ENCODE measurements at regions not wholly inside any gene's neighbourhood (a gene's known extent, or its start where the extent isn't known, plus 50 kb on each side); places are given as distances from the start of the nearest gene placed in this dataset.
"Not testable (repeated sequence)": the region's sequence is repeated elsewhere in the genome, so short reads cannot be mapped to it uniquely, and the experiment has no call there.

DNA sequence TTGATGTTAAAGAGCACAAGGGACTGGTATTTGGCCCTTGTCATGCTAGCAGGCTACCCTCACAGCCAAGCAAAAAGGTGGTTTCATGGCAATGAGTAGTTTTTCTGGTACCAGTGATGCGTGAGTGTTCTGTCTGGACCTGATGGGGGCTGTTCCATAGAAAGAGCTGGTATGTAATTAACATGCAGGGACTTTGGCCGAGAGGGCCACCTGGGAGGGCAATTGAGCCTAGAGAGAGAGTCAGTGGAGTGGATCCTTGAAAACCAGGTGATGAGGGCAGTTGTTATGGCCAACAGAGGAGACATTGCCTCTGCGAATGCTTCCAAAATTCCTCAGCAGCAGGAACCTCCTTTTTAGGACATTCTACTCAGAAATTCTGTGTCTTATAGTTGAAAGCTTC, 383.3 kb downstream of the PSAT1 start:
- Mint-ChIP-seq H3K27me3 (no peaks in the 10 kb centered on the region), H3K27ac (no peak overlapping the region), H3K9me3 (ENCODE audit: low read depth) (no peaks in the 10 kb centered on the region), H3K36me3 (ENCODE audit: low read depth) (no peaks in the 10 kb centered on the region), H3K4me1 (no peaks in the 10 kb centered on the region), H3K4me3 (no peak overlapping the region)
- ATAC-seq (no peak), DNase-seq (no peak)
- ChIA-PET CTCF (no interaction called here), POLR2A (no interaction called here)
- intact Hi-C loops (cut with DNase I, micrococcal nuclease): no loop called here

DNA sequence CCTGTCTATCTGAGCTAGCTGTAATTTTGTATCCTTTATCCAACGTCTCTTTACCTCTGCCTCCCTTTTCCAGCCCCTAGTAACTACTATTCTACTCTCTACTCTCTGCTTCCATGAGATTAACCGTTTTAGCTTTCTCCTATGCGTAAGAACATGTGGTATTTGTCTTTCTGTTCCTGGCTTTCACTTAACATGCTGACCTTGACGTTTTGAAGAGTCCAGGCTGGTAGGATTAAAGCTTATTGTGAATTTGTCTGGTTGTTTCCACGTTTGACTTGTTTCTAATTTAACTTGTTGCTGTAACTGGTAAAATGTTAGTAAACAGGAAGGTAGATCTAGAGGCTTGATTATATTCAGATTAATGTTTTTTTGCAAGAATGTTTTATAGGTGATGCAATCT, 385.3 kb downstream of the PSAT1 start:
- POLR2A ChIA-PET: no interaction called here
- intact Hi-C loops (cut with DNase I, micrococcal nuclease): no loop called here
- Mint-ChIP-seq H3K27me3 (no peaks in the 10 kb centered on the region), H3K27ac (no peak overlapping the region), H3K36me3 (ENCODE audit: low read depth) (no peaks in the 10 kb centered on the region), H3K9me3 (ENCODE audit: low read depth) (no peaks in the 10 kb centered on the region), H3K4me3 (no peak overlapping the region), H3K4me1 (no peaks in the 10 kb centered on the region)
- DNase-seq: no peak
- CTCF ChIA-PET: no interaction called here
- no peak for ATAC-seq

DNA sequence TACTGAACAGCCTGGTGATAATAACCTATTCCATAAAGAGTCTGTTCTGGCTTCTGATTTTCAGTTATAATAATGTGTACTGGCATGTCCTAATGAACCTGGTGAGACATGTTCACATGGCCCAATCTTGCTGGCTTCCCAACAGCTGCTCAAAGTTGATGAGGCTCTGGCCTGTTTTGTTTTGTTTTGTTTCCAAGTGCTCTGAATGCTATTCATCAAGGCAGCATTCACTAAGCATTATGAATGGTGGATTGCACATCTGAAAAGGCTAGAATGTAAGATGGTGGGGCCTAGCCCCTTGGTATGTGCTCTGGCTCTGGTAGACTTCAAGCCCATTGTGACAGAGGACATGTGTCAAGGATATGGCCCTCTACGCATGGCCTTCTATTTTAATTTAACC, 388.5 kb downstream of the PSAT1 start:
- H3K27me3 Mint-ChIP-seq: peaks cover 2% of the 10 kb centered on the region
- ChIA-PET POLR2A (no interaction called here), CTCF (no interaction called here)
- DNase-seq (no peak), ATAC-seq (no peak)
- H3K36me3 Mint-ChIP-seq (ENCODE audit: low read depth): no peaks in the 10 kb centered on the region
- H3K27ac Mint-ChIP-seq: no peak overlapping the region
- no peak overlapping the region for H3K4me3 Mint-ChIP-seq
- intact Hi-C loops (cut with DNase I, micrococcal nuclease): no loop called here
- H3K4me1 Mint-ChIP-seq: no peaks in the 10 kb centered on the region
- H3K9me3 Mint-ChIP-seq (ENCODE audit: low read depth): no peaks in the 10 kb centered on the region

DNA sequence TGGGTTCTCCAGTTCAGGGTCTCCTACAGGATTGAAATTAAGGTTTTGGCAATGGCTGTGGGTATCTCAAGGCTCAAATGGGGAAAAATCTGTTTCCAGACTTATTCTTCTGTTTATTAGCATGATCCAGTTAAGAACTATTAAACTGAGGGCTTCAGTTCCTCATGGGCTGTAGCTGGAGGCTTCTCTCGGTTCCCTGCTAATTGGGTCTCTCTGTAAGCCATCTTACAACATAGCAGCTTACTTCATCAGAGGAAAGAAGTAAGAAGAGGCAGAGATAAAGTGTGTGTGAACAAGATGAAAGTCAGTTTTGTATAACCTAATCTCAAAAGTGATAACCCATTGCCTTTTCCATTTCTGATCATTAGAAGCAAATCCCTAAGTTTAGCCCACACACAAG, 391.9 kb downstream of the PSAT1 start:
- Mint-ChIP-seq H3K27ac (no peak overlapping the region), H3K36me3 (ENCODE audit: low read depth) (no peaks in the 10 kb centered on the region), H3K9me3 (ENCODE audit: low read depth) (no peaks in the 10 kb centered on the region), H3K4me1 (no peaks in the 10 kb centered on the region), H3K4me3 (no peak overlapping the region), H3K27me3 (peaks cover 8% of the 10 kb centered on the region)
- ATAC-seq (no peak), DNase-seq (no peak)
- intact Hi-C loops (cut with DNase I, micrococcal nuclease): no loop called here
- ChIA-PET CTCF (no interaction called here), POLR2A (no interaction called here)

DNA sequence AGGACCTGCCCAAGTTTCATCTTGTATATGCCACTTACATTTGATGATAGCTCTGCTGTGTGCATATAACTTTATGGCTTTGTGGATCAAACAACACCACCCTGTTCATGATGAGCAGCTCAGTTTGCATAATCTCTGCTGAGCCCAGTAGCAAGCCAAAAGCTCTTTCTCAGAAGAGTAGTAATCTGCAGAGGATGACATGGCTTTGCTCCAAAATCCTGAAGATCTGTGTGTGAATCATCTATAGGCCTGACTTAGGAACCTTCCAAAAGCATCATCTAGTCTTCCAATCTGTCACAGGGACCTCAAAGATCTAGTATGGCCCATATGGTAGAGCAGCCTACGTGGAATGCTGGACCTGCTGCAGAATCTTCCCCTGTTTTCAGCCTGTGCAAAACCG, 394.6 kb downstream of the PSAT1 start:
- intact Hi-C loops (cut with DNase I, micrococcal nuclease): no loop called here
- no peak overlapping the region for H3K27ac Mint-ChIP-seq
- H3K36me3 Mint-ChIP-seq (ENCODE audit: low read depth): no peaks in the 10 kb centered on the region
- ATAC-seq (no peak), DNase-seq (no peak)
- H3K27me3 Mint-ChIP-seq: peaks cover 10% of the 10 kb centered on the region
- ChIA-PET POLR2A (no interaction called here), CTCF (no interaction called here)
- H3K9me3 Mint-ChIP-seq (ENCODE audit: low read depth): no peaks in the 10 kb centered on the region
- H3K4me1 Mint-ChIP-seq: no peaks in the 10 kb centered on the region
- no peak overlapping the region for H3K4me3 Mint-ChIP-seq

DNA sequence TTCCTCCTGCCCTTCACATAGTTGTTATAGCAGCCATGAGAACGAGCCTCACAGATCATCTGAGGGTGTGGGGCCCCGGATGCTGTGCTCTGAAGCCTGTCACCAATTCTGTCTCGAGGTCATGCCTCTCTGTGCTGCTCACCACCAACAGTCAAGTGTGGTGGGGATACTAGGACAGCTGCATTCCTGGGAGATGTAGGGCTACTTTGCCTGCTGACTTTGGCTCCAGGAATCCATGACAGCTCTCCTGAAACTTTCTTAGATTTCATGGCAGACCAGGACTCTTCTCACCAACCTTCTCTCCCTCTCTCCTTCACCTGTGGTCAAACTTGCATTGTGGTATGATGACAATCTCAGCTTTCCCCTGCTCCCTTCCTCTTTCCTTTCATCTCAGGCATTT, 395.9 kb downstream of the PSAT1 start:
- DNase-seq: no peak
- intact Hi-C loops (cut with DNase I, micrococcal nuclease): no loop called here
- Mint-ChIP-seq H3K4me1 (no peaks in the 10 kb centered on the region), H3K27me3 (peaks cover 10% of the 10 kb centered on the region), H3K36me3 (ENCODE audit: low read depth) (no peaks in the 10 kb centered on the region), H3K4me3 (no peak overlapping the region), H3K9me3 (ENCODE audit: low read depth) (no peaks in the 10 kb centered on the region), H3K27ac (no peak overlapping the region)
- POLR2A ChIA-PET: no interaction called here
- ATAC-seq: no peak
- CTCF ChIA-PET: no interaction called here

DNA sequence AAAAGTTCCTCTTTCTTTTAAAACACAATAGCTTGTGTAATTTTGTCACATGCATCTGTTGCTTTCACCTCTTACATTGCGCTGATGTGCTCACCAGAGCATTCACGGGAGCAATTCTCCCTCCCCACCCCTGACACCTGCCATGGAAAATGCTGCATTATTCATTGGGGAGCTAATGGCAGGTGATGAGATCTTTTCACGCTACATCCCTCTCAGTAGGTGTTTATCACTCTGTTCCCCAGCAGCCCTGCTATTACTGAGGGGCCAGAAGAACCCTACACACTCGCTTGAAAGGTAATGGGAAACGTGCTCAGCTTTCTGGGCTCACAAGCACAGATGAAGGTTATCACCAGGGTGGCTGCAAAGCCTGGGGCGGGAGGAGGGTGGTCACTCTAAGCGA, 398.0 kb downstream of the PSAT1 start:
- Mint-ChIP-seq H3K27ac (no peak overlapping the region), H3K36me3 (ENCODE audit: low read depth) (no peaks in the 10 kb centered on the region), H3K4me1 (no peaks in the 10 kb centered on the region), H3K9me3 (ENCODE audit: low read depth) (no peaks in the 10 kb centered on the region), H3K27me3 (peaks cover 9% of the 10 kb centered on the region), H3K4me3 (no peak overlapping the region)
- ChIA-PET POLR2A (no interaction called here), CTCF (interaction anchor here (1.2 kb wide), 1 partner anchor 11 kb away, joined by 3 read pairs; no protein-coding TSS in a partner anchor)
- intact Hi-C loops (cut with DNase I, micrococcal nuclease): no loop called here
- DNase-seq (no peak), ATAC-seq (no peak)

DNA sequence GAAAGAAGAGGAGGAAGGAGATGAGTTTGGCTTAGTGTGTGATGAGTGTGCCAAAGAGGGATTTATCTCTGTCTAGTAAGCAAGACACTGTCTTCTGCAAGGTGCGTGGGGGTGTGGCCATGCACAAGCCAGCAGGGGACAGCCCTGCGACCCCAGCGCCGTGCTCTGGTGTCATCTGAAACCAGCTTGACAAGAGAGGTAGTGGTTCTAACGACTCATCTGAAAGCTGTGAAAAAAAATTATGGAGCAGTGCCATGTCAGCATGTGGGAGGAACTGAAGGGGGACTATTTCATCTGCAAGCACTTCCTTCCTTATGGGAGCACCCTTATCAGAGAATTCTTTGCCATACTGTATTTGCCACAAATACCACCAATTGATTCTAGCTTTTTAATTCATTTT, 398.6 kb downstream of the PSAT1 start:
- no peak overlapping the region for H3K27ac Mint-ChIP-seq
- POLR2A ChIA-PET: no interaction called here
- H3K27me3 Mint-ChIP-seq: peaks cover 9% of the 10 kb centered on the region
- ATAC-seq (no peak), DNase-seq (no peak)
- CTCF ChIA-PET: interaction anchor here (1.2 kb wide), 1 partner anchor 11 kb away, joined by 3 read pairs; no protein-coding TSS in a partner anchor
- intact Hi-C loops (cut with DNase I, micrococcal nuclease): no loop called here
- no peaks in the 10 kb centered on the region for H3K9me3 Mint-ChIP-seq (ENCODE audit: low read depth)
- H3K4me1 Mint-ChIP-seq: no peaks in the 10 kb centered on the region
- no peak overlapping the region for H3K4me3 Mint-ChIP-seq
- H3K36me3 Mint-ChIP-seq (ENCODE audit: low read depth): no peaks in the 10 kb centered on the region

DNA sequence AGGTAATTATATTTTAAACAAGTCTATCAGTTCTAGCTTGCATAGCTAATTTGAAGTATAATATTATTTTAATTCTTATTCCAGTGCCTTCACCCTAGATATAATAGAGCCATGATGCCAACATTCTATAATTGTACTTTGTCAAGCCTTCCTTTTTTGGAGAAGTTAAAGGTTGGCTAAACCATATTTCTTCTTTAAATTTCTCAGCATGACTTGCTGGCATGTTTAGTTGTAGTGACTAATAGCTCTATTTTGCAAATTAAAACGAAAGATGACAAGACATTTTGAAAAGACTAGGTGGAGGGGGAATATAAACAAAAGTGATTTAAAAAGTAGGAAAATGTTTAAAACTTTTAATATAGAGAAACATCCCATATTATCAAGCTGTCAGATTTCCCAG, 400.7 kb downstream of the PSAT1 start:
- Mint-ChIP-seq H3K4me3 (no peak overlapping the region), H3K27me3 (peaks cover 8% of the 10 kb centered on the region), H3K4me1 (no peaks in the 10 kb centered on the region), H3K36me3 (ENCODE audit: low read depth) (no peaks in the 10 kb centered on the region), H3K9me3 (ENCODE audit: low read depth) (no peaks in the 10 kb centered on the region), H3K27ac (no peak overlapping the region)
- POLR2A ChIA-PET: no interaction called here
- CTCF ChIA-PET: no interaction called here
- ATAC-seq: no peak
- DNase-seq: no peak
- intact Hi-C loops (cut with DNase I, micrococcal nuclease): no loop called here

DNA sequence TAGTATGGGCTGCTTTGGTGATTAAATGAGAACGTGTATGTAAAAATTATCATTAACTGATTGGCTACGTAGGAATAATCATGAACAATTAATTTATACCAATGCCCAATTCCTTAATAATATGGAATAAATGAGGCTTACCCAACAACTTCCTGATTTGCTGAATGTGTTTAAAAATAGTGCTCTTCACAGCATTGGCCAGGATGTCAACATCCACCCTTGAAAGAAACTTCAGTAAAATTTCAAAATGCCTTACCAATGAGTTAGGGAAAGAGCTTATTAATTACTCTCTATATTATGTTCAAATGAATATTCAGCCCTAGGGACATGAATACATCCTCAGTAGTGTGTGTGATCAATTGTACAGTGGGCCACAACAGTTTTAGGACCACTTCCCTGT, 401.4 kb downstream of the PSAT1 start:
- Mint-ChIP-seq H3K27me3 (peaks cover 6% of the 10 kb centered on the region), H3K4me3 (no peak overlapping the region), H3K4me1 (no peaks in the 10 kb centered on the region), H3K36me3 (ENCODE audit: low read depth) (no peaks in the 10 kb centered on the region), H3K9me3 (ENCODE audit: low read depth) (peaks cover under 1% of the 10 kb centered on the region), H3K27ac (no peak overlapping the region)
- intact Hi-C loops (cut with DNase I, micrococcal nuclease): no loop called here
- DNase-seq: no peak
- no peak for ATAC-seq
- POLR2A ChIA-PET: no interaction called here
- CTCF ChIA-PET: no interaction called here

DNA sequence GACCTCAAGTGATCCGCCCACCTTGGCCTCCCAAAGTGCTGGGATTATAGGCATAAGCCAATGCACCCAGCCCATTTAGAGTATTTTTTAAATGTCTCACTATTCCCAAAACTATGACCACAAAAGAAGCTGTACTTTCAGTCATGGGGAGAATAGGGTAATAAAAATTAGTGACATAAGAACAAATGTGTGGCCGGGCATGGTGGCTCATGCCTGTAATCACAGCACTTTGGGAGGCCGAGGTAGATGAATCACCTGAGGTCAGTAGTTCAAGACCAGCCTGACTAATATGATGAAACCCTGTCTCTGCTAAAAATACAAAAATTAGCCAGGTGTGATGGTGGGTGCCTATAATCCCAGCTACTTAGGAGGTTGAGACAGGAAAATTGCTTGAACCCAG, 402.3 kb downstream of the PSAT1 start:
- H3K27ac Mint-ChIP-seq; H3K27me3 Mint-ChIP-seq; POLR2A ChIA-PET; ATAC-seq; DNase-seq; H3K36me3 Mint-ChIP-seq (ENCODE audit: low read depth); intact Hi-C loops (cut with DNase I, micrococcal nuclease); H3K4me1 Mint-ChIP-seq; H3K9me3 Mint-ChIP-seq (ENCODE audit: low read depth); CTCF ChIA-PET; H3K4me3 Mint-ChIP-seq: not testable (repeated sequence)

DNA sequence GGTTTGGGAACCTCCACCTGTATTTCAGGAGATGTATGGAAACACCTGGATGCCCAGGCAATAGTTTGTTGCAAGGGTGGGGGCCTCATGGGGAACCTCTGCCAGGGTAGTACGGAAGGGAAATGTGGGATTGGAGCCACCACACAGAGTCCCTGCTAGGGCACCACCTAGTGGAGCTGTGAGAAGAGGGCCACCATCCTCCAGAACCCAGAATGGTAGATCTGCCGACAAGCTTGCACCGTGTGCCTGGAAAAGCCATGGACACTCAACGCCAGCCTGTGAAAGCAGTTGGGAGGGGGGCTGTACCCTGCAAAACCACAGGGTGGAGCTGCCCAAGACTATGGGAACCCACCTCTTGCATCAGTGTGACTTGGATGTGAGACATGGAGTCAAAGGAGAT, 407.2 kb downstream of the PSAT1 start:
- H3K4me1 Mint-ChIP-seq; ATAC-seq; POLR2A ChIA-PET; H3K27ac Mint-ChIP-seq; CTCF ChIA-PET; H3K4me3 Mint-ChIP-seq; H3K36me3 Mint-ChIP-seq (ENCODE audit: low read depth); H3K9me3 Mint-ChIP-seq (ENCODE audit: low read depth); H3K27me3 Mint-ChIP-seq: not testable (repeated sequence)
- peak; percentile 3 for DNase-seq
- intact Hi-C loops (cut with DNase I, micrococcal nuclease): loop anchor here in 1 of 2 experiments (10.0 kb wide), 1 partner anchor 269 kb away; no protein-coding TSS in a partner anchor

DNA sequence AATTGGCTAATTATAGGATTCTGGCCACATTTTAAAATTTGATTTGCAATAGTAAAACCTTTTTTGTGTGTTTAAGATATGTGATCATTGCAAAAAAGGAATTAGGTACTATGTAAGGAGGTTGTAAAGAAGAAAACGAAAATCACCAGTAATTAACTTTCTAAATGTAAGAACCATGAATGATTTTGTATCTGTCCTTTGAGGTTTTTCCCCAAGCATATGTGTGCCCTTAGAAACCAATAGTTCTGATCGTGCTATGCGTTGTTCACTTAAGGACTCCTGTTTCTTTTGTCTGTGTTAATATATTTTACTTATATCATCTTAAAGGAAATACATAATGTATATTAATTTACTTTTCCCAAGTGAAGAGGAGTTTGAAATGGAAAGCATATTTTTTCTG, 410.2 kb downstream of the PSAT1 start:
- peaks cover 1% of the 10 kb centered on the region for H3K9me3 Mint-ChIP-seq (ENCODE audit: low read depth)
- intact Hi-C loops (cut with DNase I, micrococcal nuclease): loop anchor here in 1 of 2 experiments (10.0 kb wide), 1 partner anchor 272 kb away; no protein-coding TSS in a partner anchor
- no peak for DNase-seq
- H3K27me3 Mint-ChIP-seq: peaks cover 2% of the 10 kb centered on the region
- POLR2A ChIA-PET: no interaction called here
- no peak overlapping the region for H3K4me3 Mint-ChIP-seq
- H3K36me3 Mint-ChIP-seq (ENCODE audit: low read depth): no peaks in the 10 kb centered on the region
- CTCF ChIA-PET: interaction anchor here (1.0 kb wide), 1 partner anchor 52 kb away, joined by 4 read pairs; no protein-coding TSS in a partner anchor
- no peaks in the 10 kb centered on the region for H3K4me1 Mint-ChIP-seq
- H3K27ac Mint-ChIP-seq: no peak overlapping the region
- ATAC-seq: no peak
